ENCODE measurements at regions not wholly inside any gene's neighbourhood (a gene's known extent, or its start where the extent isn't known, plus 50 kb on each side); places are given as distances from the start of the nearest gene placed in this dataset.

DNA sequence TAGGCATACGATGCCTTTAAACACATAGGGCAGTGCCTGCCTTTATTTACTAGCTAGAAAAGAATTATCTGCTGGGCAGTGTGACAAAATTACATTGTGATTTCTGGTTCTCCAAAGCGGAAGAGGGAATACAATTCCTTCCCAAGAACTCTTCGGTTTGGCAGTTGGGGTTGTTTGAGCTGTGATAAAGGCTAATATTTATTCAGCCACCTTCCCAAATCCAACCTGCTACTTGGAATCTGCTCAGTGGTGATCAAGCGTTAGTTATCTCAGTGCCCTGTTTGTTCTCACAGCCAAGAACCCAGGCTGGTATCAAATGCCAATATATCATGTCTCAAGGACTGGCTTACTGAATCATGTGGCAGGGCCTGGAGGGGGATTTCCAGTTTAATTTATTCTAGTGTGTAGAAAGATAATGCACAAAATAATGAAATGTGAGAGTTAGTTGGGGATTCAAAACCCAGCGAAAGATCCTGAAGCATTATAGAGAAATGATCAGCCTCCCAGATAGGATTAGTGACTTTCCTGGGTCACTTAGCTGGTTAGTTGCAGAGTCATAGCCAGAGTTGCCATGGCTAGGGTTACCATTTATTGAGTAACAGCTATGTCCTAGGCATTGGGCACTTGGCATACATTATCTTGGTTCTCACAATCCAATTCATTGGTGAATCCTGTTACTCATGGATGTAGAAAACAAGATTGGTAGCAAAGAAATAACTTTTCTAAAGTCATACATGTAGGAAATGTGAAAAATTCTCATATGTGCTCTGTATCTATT, 457.0 kb upstream of the KLF4 start:
- TF ChIP-seq, protein P1, sequence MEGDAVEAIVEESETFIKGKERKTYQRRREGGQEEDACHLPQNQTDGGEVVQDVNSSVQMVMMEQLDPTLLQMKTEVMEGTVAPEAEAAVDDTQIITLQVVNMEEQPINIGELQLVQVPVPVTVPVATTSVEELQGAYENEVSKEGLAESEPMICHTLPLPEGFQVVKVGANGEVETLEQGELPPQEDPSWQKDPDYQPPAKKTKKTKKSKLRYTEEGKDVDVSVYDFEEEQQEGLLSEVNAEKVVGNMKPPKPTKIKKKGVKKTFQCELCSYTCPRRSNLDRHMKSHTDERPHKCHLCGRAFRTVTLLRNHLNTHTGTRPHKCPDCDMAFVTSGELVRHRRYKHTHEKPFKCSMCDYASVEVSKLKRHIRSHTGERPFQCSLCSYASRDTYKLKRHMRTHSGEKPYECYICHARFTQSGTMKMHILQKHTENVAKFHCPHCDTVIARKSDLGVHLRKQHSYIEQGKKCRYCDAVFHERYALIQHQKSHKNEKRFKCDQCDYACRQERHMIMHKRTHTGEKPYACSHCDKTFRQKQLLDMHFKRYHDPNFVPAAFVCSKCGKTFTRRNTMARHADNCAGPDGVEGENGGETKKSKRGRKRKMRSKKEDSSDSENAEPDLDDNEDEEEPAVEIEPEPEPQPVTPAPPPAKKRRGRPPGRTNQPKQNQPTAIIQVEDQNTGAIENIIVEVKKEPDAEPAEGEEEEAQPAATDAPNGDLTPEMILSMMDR (IDR thresholded peaks at IDR 0.05), result no peak

DNA sequence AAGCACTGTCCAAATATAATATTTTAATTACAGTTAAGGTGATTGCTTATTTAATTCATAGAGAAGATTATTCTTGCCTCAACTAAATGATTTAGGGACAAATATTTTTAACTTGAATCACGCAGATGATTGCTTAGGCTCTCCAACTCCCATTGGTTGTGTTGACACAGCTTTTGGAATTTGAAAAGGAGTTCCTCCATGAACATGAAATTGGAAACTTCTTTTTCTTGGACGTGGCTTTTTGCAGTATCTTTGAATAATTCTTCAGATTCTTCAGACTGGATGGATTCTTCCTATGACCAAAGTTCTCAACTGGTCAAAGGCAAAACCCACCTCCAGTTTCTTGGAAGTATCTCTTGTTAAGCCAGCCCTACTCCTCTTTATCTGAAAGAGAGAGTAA, 456.4 kb upstream of the KLF4 start:
- TF ChIP-seq, protein P1 (IDR thresholded peaks at IDR 0.05), result no peak

DNA sequence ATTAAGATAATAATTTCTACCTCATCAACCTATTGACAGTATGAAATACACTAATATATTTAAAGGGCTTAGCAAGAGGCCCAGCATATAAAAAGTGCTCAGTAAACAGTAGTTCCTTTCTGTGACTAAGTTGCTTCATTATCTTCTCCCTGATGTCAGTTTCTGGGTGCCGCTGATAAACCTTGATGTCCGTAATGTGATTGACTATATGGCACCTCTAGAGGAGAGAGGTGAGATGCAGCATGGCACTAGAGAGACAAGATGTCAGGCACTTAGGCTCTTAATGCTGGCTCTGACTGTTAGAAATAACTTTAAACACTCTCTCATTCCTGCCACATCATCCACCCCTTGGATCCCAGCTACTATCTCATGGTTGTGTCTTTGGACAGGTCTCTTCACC, 455.9 kb upstream of the KLF4 start:
- TF ChIP-seq, protein P1 (IDR thresholded peaks at IDR 0.05), result no peak

DNA sequence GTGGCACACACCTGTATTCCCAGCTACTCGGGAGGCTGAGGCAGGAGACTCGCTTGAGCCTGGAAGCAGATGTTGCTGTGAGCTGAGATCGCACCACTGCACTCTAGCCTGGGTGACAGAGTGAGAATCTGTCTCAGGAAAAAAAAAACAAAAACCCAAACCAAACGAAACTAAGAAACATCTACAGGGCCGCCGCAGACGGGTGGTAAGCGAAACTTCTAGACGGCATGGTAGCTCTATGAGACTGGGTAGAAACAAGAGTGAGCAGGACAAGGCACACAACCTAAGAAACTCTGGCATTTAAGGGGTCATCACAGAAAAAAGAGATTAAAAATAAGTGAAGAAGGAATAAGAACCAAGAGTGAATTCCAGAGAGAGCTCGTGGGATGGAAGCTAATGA, 454.8 kb upstream of the KLF4 start:
- TF ChIP-seq, protein P1 (IDR thresholded peaks at IDR 0.05), result no peak

DNA sequence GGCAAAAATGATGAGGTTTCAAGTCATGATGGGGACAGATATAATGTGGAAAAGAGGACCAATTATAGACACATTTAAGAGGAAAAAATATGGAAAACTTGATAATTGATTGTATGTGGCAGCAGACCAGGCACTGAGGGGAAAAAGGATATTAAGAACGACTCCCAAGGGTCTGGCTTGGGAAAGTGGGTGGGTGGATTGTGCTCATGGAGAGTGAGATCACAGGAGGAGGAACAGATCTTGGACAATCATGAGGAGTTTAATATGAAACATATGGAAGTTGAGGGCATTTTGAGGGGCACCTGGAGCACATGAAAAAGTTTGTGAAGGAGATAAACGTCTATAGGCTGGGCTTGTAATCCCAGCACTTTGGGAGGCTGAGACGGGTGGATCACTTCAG, 454.3 kb upstream of the KLF4 start:
- TF ChIP-seq, protein P1 (IDR thresholded peaks at IDR 0.05), result no peak

DNA sequence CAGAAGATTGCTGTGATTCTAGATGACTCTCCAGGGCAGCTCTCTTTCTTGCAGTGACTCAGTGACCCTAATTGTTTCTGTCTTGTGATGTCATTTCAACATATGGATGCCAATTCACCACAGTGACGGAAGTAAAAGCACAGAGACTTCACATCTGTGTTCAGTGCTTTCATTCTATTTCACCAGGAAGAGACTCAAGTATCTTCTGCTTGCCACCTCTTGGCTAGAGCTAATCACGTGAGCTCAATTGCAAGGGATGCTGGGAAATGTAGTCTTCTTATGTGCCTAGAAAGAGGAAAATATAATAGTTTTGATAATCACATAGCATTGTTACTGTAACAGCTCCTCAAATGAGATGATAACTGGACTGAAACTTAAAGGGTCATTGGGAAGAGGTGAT, 453.3 kb upstream of the KLF4 start:
- TF ChIP-seq, protein P1 (IDR thresholded peaks at IDR 0.05), result no peak

DNA sequence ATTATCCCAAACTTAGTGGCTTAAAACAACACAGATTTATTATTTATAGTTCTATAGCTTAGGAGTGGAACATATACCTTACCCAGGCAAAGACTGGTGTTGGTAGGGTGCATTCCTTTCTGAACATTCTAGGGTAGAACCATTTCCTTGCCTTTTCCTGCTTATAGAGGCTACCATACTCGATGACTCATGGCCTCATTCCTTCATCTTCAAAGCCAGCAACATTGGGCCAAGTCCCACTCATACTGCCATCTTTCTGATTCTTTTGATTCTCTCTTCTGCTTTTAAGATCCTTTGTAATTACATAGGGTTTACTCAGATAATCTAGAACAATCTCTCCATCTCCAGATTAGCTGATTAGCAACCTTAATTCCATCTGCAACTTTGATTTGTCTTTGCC, 452.7 kb upstream of the KLF4 start:
- TF ChIP-seq, protein P1 (IDR thresholded peaks at IDR 0.05), result no peak

Data from LNCAP (cell line).